MG63 (cell line): ENCODE measurements at regions not wholly inside any gene's neighbourhood (a gene's known extent, or its start where the extent isn't known, plus 50 kb on each side); places are given as distances from the start of the nearest gene placed in this dataset.

Source experiments
- DNase-seq: peaks from one replicate; pipeline ENCODE4 v3.0.0-alpha.2; 2020
- H3K27me3 ChIP-seq: fragments of 250-450 bp; sonication (Bioruptor Pico); 2 replicates; pipeline ENCODE4 v1.5.1; 2020; ENCODE audit warnings: mild to moderate bottlenecking, moderate library complexity
- H3K36me3 ChIP-seq: fragments of 250-450 bp; sonication (Bioruptor Pico); 2 replicates; pipeline ENCODE4 v1.5.1; 2020; ENCODE audit warnings: mild to moderate bottlenecking, moderate library complexity
- H3K4me3 ChIP-seq: fragments of 250-450 bp; sonication (Bioruptor Pico); 2 replicates; pipeline ENCODE4 v1.5.1; 2020; ENCODE audit warnings: mild to moderate bottlenecking, moderate library complexity
- H3K9me3 ChIP-seq: fragments of 250-450 bp; sonication (Bioruptor Pico); 2 replicates; pipeline ENCODE4 v1.5.1; 2020; ENCODE audit warnings: mild to moderate bottlenecking, moderate library complexity

GRCh38 chr18:44620812-44621211 lies 59.9 kb upstream of the SETBP1 start:
- no peak overlapping the region for H3K4me3 ChIP-seq
- H3K36me3 ChIP-seq = no peaks in the 10 kb centered on the region
- no peak for DNase-seq
- no peaks in the 10 kb centered on the region for H3K9me3 ChIP-seq
- no peaks in the 10 kb centered on the region for H3K27me3 ChIP-seq

- Histone ChIP-seq H3K4me3 (no peak overlapping the region), H3K36me3 (no peaks in the 10 kb centered on the region), H3K27me3 (no peaks in the 10 kb centered on the region), H3K9me3 (no peaks in the 10 kb centered on the region)
- no peak for DNase-seq
Measured at GRCh38 chr18:44624052-44624451, 56.6 kb upstream of the SETBP1 start.

- H3K36me3 ChIP-seq = no peaks in the 10 kb centered on the region
- H3K9me3 ChIP-seq = no peaks in the 10 kb centered on the region
- no peak overlapping the region for H3K4me3 ChIP-seq
- no peaks in the 10 kb centered on the region for H3K27me3 ChIP-seq
- DNase-seq = no peak
Measured at GRCh38 chr18:44625386-44625785, 55.3 kb upstream of the SETBP1 start.

GRCh38 chr18:44626236-44626635 lies 54.5 kb upstream of the SETBP1 start:
- no peak overlapping the region for H3K4me3 ChIP-seq
- no peaks in the 10 kb centered on the region for H3K9me3 ChIP-seq
- DNase-seq = no peak

GRCh38 chr18:44626807-44627206 lies 53.9 kb upstream of the SETBP1 start:
- H3K27me3 ChIP-seq = no peaks in the 10 kb centered on the region
- H3K9me3 ChIP-seq = no peaks in the 10 kb centered on the region
- DNase-seq = no peak
- no peak overlapping the region for H3K4me3 ChIP-seq
- no peaks in the 10 kb centered on the region for H3K36me3 ChIP-seq

More at GRCh38 chr18:44626236-44626635, 54.5 kb upstream of the SETBP1 start:
- H3K27me3 ChIP-seq = no peaks in the 10 kb centered on the region
- H3K36me3 ChIP-seq = no peaks in the 10 kb centered on the region

GRCh38 chr18:44627280-44627679 lies 53.4 kb upstream of the SETBP1 start:
- H3K4me3 ChIP-seq = no peak overlapping the region
- DNase-seq = peak; percentile 4
- H3K9me3 ChIP-seq = no peaks in the 10 kb centered on the region
- no peaks in the 10 kb centered on the region for H3K36me3 ChIP-seq
- H3K27me3 ChIP-seq = no peaks in the 10 kb centered on the region

- no peak overlapping the region for H3K4me3 ChIP-seq
- no peaks in the 10 kb centered on the region for H3K27me3 ChIP-seq
- no peak for DNase-seq
- H3K9me3 ChIP-seq = no peaks in the 10 kb centered on the region
- H3K36me3 ChIP-seq = no peaks in the 10 kb centered on the region
Measured at GRCh38 chr18:44629406-44629805, 51.3 kb upstream of the SETBP1 start.

GRCh38 chr18:44630118-44630517 lies 50.6 kb upstream of the SETBP1 start:
- no peaks in the 10 kb centered on the region for H3K27me3 ChIP-seq
- H3K4me3 ChIP-seq = no peak overlapping the region
- H3K9me3 ChIP-seq = no peaks in the 10 kb centered on the region
- no peak for DNase-seq
- H3K36me3 ChIP-seq = no peaks in the 10 kb centered on the region
